ENCODE measurements at regions not wholly inside any gene's neighbourhood (a gene's known extent, or its start where the extent isn't known, plus 50 kb on each side); places are given as distances from the start of the nearest gene placed in this dataset.

GRCh38 chr9:102000956-102001355 is 262.5 kb upstream of the GRIN3A start:
- CTCF ChIA-PET (ENCODE audit: low intra/inter-chr PET ratio, low total read pairs), result no interaction called here

GRCh38 chr9:101999441-101999840 is 261.0 kb upstream of the GRIN3A start:
- FAIRE-seq (no peak), ATAC-seq (no peak), DNase-seq (ENCODE audit: low spot score) (no peak)
- no peaks in the 10 kb centered on the region for H3K4me1 ChIP-seq (ENCODE audit: insufficient read depth, low read length)
- BruUV-seq (replicated peaks), result no TSS peak
- WGBS (ENCODE audit: low lambda C conversion rate), result 0% methylated on average over 1 of the region's 1 CpG
- H3K36me3 ChIP-seq (replicated peaks in 1 of 2; ENCODE audit: control insufficient read depth in 1 of 2, insufficient read depth in 2 of 2, low read length in 2 of 2), result no peaks in the 10 kb centered on the region
- in situ Hi-C loops (cut with HindIII; ENCODE audit: extremely low pct_ligation_motif_present, low pct_unique_long_range_greater_than_20kb), result no loop called here
- no peak overlapping the region for H2AFZ ChIP-seq (ENCODE audit: low read length)
- no peaks in the 10 kb centered on the region for H3K79me2 ChIP-seq (ENCODE audit: insufficient read depth, low read length)
- CTCF ChIA-PET (ENCODE audit: low intra/inter-chr PET ratio, low total read pairs), result no interaction called here
- intact Hi-C loops (cut with micrococcal nuclease; ENCODE audit: unreplicated experiment), result no loop called here
- no peaks in the 10 kb centered on the region for H4K20me1 ChIP-seq (ENCODE audit: insufficient read depth, low read length)
- no peaks in the 10 kb centered on the region for H3K27me3 ChIP-seq (ENCODE audit: control insufficient read depth in 1 of 2, insufficient read depth in 2 of 2, low read length in 2 of 2)
- H3K9me3 ChIP-seq (ENCODE audit: low read length), result no peaks in the 10 kb centered on the region
- no peak overlapping the region for H3K4me3 ChIP-seq (replicated peaks in 1 of 3; ENCODE audit: insufficient read depth in 1 of 3, low read depth in 2 of 3, low read length in 3 of 3)
- no peak overlapping the region for H3K4me2 ChIP-seq (ENCODE audit: low read depth, low read length)
- TF ChIP-seq ELF4 (CRISPR knock-in tag; IDR thresholded peaks at IDR 0.05; ENCODE audit: borderline replicate concordance), result no peak
- no peak for TF ChIP-seq MYPOP (CRISPR knock-in tag; IDR thresholded peaks at IDR 0.05)
- no peak for TF ChIP-seq HMG20A (CRISPR knock-in tag; IDR thresholded peaks at IDR 0.05; ENCODE audit: borderline replicate concordance)
- TF ChIP-seq ARHGAP35 (CRISPR knock-in tag; IDR thresholded peaks at IDR 0.05; ENCODE audit: borderline replicate concordance), result no peak
- no peak for TF ChIP-seq ZNF891 (CRISPR knock-in tag; IDR thresholded peaks at IDR 0.05)
- TF ChIP-seq, protein P1, sequence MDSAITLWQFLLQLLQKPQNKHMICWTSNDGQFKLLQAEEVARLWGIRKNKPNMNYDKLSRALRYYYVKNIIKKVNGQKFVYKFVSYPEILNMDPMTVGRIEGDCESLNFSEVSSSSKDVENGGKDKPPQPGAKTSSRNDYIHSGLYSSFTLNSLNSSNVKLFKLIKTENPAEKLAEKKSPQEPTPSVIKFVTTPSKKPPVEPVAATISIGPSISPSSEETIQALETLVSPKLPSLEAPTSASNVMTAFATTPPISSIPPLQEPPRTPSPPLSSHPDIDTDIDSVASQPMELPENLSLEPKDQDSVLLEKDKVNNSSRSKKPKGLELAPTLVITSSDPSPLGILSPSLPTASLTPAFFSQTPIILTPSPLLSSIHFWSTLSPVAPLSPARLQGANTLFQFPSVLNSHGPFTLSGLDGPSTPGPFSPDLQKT (CRISPR knock-in tag; IDR thresholded peaks at IDR 0.05; ENCODE audit: borderline replicate concordance), result no peak
- TF ChIP-seq ZNF317 (CRISPR knock-in tag; IDR thresholded peaks at IDR 0.05), result no peak
- no peak for TF ChIP-seq ZFP82 (CRISPR knock-in tag; IDR thresholded peaks at IDR 0.05; ENCODE audit: borderline replicate concordance)
- TF ChIP-seq RFX3 (CRISPR knock-in tag; IDR thresholded peaks at IDR 0.05), result no peak
- TF ChIP-seq ZNF282 (IDR thresholded peaks at IDR 0.05; ENCODE audit: partially characterized antibody), result no peak
- TF ChIP-seq NAIF1 (CRISPR knock-in tag; IDR thresholded peaks at IDR 0.05; ENCODE audit: borderline replicate concordance), result no peak
- TF ChIP-seq HNF4A (CRISPR knock-in tag; IDR thresholded peaks at IDR 0.05), result no peak
- TF ChIP-seq DMAP1 (CRISPR knock-in tag; IDR thresholded peaks at IDR 0.05), result no peak
- TF ChIP-seq, protein P2, sequence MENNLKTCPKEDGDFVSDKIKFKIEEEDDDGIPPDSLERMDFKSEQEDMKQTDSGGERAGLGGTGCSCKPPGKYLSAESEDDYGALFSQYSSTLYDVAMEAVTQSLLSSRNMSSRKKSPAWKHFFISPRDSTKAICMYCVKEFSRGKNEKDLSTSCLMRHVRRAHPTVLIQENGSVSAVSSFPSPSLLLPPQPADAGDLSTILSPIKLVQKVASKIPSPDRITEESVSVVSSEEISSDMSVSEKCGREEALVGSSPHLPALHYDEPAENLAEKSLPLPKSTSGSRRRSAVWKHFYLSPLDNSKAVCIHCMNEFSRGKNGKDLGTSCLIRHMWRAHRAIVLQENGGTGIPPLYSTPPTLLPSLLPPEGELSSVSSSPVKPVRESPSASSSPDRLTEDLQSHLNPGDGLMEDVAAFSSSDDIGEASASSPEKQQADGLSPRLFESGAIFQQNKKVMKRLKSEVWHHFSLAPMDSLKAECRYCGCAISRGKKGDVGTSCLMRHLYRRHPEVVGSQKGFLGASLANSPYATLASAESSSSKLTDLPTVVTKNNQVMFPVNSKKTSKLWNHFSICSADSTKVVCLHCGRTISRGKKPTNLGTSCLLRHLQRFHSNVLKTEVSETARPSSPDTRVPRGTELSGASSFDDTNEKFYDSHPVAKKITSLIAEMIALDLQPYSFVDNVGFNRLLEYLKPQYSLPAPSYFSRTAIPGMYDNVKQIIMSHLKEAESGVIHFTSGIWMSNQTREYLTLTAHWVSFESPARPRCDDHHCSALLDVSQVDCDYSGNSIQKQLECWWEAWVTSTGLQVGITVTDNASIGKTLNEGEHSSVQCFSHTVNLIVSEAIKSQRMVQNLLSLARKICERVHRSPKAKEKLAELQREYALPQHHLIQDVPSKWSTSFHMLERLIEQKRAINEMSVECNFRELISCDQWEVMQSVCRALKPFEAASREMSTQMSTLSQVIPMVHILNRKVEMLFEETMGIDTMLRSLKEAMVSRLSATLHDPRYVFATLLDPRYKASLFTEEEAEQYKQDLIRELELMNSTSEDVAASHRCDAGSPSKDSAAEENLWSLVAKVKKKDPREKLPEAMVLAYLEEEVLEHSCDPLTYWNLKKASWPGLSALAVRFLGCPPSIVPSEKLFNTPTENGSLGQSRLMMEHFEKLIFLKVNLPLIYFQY (CRISPR knock-in tag; IDR thresholded peaks at IDR 0.05; ENCODE audit: borderline replicate concordance), result no peak
- no peak overlapping the region for H3K9ac ChIP-seq (ENCODE audit: insufficient read depth, low read depth, low read length)
- POLR2A ChIA-PET, result no interaction called here
- H3K27ac ChIP-seq (ENCODE audit: extremely low read length, insufficient read depth, low read length), result no peak overlapping the region

More at GRCh38 chr9:102000956-102001355, 262.5 kb upstream of the GRIN3A start:
- no peak overlapping the region for H3K4me3 ChIP-seq (replicated peaks in 1 of 3; ENCODE audit: insufficient read depth in 1 of 3, low read depth in 2 of 3, low read length in 3 of 3)
- POLR2A ChIA-PET, result no interaction called here
- H3K27me3 ChIP-seq (ENCODE audit: control insufficient read depth in 1 of 2, insufficient read depth in 2 of 2, low read length in 2 of 2), result no peaks in the 10 kb centered on the region
- H3K36me3 ChIP-seq (replicated peaks in 1 of 2; ENCODE audit: control insufficient read depth in 1 of 2, insufficient read depth in 2 of 2, low read length in 2 of 2), result no peaks in the 10 kb centered on the region
- no peak overlapping the region for H3K9ac ChIP-seq (ENCODE audit: insufficient read depth, low read depth, low read length)
- no peak overlapping the region for H3K4me2 ChIP-seq (ENCODE audit: low read depth, low read length)
- BruUV-seq (replicated peaks), result no TSS peak
- intact Hi-C loops (cut with micrococcal nuclease; ENCODE audit: unreplicated experiment), result no loop called here
- H3K9me3 ChIP-seq (ENCODE audit: low read length), result no peaks in the 10 kb centered on the region
- in situ Hi-C loops (cut with HindIII; ENCODE audit: extremely low pct_ligation_motif_present, low pct_unique_long_range_greater_than_20kb), result no loop called here
- 0% methylated on average over 1 of the region's 1 CpG for WGBS (ENCODE audit: low lambda C conversion rate)
- H4K20me1 ChIP-seq (ENCODE audit: insufficient read depth, low read length), result no peaks in the 10 kb centered on the region
- H3K27ac ChIP-seq (ENCODE audit: extremely low read length, insufficient read depth, low read length), result no peak overlapping the region
- TF ChIP-seq PCBP1 (IDR thresholded peaks at IDR 0.05; ENCODE audit: borderline replicate concordance, low read depth, low read length), result no peak
- no peak for TF ChIP-seq ZNF282 (IDR thresholded peaks at IDR 0.05; ENCODE audit: partially characterized antibody)
- ATAC-seq, result no peak
- DNase-seq (ENCODE audit: low spot score), result no peak
- H3K4me1 ChIP-seq (ENCODE audit: insufficient read depth, low read length), result no peaks in the 10 kb centered on the region
- no peaks in the 10 kb centered on the region for H3K79me2 ChIP-seq (ENCODE audit: insufficient read depth, low read length)
- no peak overlapping the region for H2AFZ ChIP-seq (ENCODE audit: low read length)
- no peak for FAIRE-seq

Measured in HepG2 (cell line).